Fibroblast of lung (primary cell): ENCODE measurements at regions not wholly inside any gene's neighbourhood (a gene's known extent, or its start where the extent isn't known, plus 50 kb on each side); places are given as distances from the start of the nearest gene placed in this dataset.

Experiments
- DNase-seq, 2 donors: peaks; one replicate each; pipeline versions ENCODE4 v3.0.0 to v3.0.0-alpha.2; 2010; ENCODE audit warnings: low read depth in 2 of 2
- H2AFZ ChIP-seq: 2 replicates; pipeline ENCODE4 v1.5.1; 2012; ENCODE audit warnings: low read length, control low read depth, inconsistent platforms
- H3K27ac ChIP-seq: 2 replicates; pipeline ENCODE4 v1.5.1; 2011; ENCODE audit warnings: low read length, control low read depth; ENCODE audit not compliant: insufficient read depth
- H3K27me3 ChIP-seq: 2 replicates; pipeline ENCODE4 v1.5.1; 2011; ENCODE audit warnings: mild to moderate bottlenecking, low read length; ENCODE audit not compliant: control insufficient read depth, insufficient read depth
- H3K36me3 ChIP-seq: 2 replicates; pipeline ENCODE4 v1.5.1; 2011; ENCODE audit warnings: low read length; ENCODE audit not compliant: control insufficient read depth, insufficient read depth
- H3K4me1 ChIP-seq: 2 replicates; pipeline ENCODE4 v1.5.1; 2011; ENCODE audit warnings: low read length; ENCODE audit not compliant: control insufficient read depth, insufficient read depth; ENCODE audit errors: extremely low read depth
- H3K4me2 ChIP-seq: 2 replicates; pipeline ENCODE4 v1.5.1; 2011; ENCODE audit warnings: low read length, control low read depth; ENCODE audit not compliant: insufficient read depth; ENCODE audit errors: extremely low read depth
- H3K4me3 ChIP-seq, 4 experiments: fragments of 200-600 bp in 1 of 4; sonication (generic) in 1 of 4; replicated peaks in 1 of 4; 2 replicates each; pipeline ENCODE4 v1.5.1; 2011 to 2016; ENCODE audit warnings: low read length in 4 of 4, low read depth in 3 of 4, mild to moderate bottlenecking in 3 of 4, control low read depth in 2 of 4, inconsistent platforms in 1 of 4, mixed read lengths in 1 of 4; ENCODE audit not compliant: insufficient read depth in 1 of 4; ENCODE audit errors: control extremely low read depth in 1 of 4
- H3K79me2 ChIP-seq: 2 replicates; pipeline ENCODE4 v1.5.1; 2012; ENCODE audit warnings: mild to moderate bottlenecking, low read length, inconsistent platforms; ENCODE audit not compliant: control insufficient read depth, insufficient read depth
- H3K9ac ChIP-seq: 2 replicates; pipeline ENCODE4 v1.5.1; 2011; ENCODE audit warnings: mild to moderate bottlenecking, low read length, control low read depth; ENCODE audit not compliant: insufficient read depth
- H3K9me3 ChIP-seq: 2 replicates; pipeline ENCODE4 v1.5.1; 2012; ENCODE audit warnings: low read depth, low read length; ENCODE audit not compliant: control insufficient read depth, insufficient read depth
- H4K20me1 ChIP-seq: 2 replicates; pipeline ENCODE4 v1.5.1; 2011; ENCODE audit warnings: low read length; ENCODE audit not compliant: control insufficient read depth, insufficient read depth; ENCODE audit errors: extremely low read depth
- EZH2 ChIP-seq: IDR thresholded peaks from 2 replicates; pipeline ENCODE4 v1.5.1; 2012; ENCODE audit warnings: low read length, control low read depth, mild to moderate bottlenecking; ENCODE audit errors: missing control alignments
- TF ChIP-seq, protein P1 (sequence below), 2 donors: IDR thresholded peaks in 1 of 2; conservative IDR thresholded peaks in 1 of 2; 1 replicate in 1 of 2; 2 replicates in 1 of 2; pipeline ENCODE4 v1.5.1; 2011 to 2012; ENCODE audit warnings: low read length in 2 of 2, control low read depth in 1 of 2, inconsistent platforms in 1 of 2, low read depth in 1 of 2, mild to moderate bottlenecking in 1 of 2

DNA sequence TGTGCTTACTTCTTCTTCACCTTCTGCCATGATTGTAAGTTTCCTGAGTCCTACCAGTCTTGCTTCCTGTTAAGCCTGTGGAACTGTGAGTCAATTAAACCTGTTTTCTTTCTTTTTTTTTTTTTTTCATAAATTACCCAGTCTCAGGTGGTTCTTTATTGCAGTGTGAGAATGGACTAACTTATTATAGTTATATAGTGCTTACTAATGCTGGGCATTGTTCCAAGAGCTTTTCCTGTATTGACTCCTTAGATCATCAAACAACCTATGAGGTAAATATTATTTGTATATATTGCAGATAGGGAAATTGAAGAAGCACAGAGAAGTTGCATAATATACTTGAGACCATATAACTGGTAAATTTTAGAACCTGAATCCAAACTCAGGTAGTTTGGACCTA lies 98.1 kb downstream of the MBL2 start:
- Histone ChIP-seq H3K27ac (no peak overlapping the region), H3K4me3 (no peak overlapping the region), H3K4me1 (no peaks in the 10 kb centered on the region), H3K4me2 (no peak overlapping the region), H3K9me3 (no peaks in the 10 kb centered on the region), H3K79me2 (no peaks in the 10 kb centered on the region), H2AFZ (no peak overlapping the region), H3K27me3 (peaks cover 2% of the 10 kb centered on the region), H4K20me1 (no peaks in the 10 kb centered on the region), H3K9ac (no peak overlapping the region), H3K36me3 (no peaks in the 10 kb centered on the region)
- DNase-seq: no peak
- TF ChIP-seq, protein P1, sequence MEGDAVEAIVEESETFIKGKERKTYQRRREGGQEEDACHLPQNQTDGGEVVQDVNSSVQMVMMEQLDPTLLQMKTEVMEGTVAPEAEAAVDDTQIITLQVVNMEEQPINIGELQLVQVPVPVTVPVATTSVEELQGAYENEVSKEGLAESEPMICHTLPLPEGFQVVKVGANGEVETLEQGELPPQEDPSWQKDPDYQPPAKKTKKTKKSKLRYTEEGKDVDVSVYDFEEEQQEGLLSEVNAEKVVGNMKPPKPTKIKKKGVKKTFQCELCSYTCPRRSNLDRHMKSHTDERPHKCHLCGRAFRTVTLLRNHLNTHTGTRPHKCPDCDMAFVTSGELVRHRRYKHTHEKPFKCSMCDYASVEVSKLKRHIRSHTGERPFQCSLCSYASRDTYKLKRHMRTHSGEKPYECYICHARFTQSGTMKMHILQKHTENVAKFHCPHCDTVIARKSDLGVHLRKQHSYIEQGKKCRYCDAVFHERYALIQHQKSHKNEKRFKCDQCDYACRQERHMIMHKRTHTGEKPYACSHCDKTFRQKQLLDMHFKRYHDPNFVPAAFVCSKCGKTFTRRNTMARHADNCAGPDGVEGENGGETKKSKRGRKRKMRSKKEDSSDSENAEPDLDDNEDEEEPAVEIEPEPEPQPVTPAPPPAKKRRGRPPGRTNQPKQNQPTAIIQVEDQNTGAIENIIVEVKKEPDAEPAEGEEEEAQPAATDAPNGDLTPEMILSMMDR (conservative IDR thresholded peaks at IDR 0.05 in 1 of 2, IDR thresholded peaks at IDR 0.05 in 1 of 2; ENCODE audit: low read depth in 1 of 2, low read length in 2 of 2): no peak
- no peak for TF ChIP-seq EZH2

DNA sequence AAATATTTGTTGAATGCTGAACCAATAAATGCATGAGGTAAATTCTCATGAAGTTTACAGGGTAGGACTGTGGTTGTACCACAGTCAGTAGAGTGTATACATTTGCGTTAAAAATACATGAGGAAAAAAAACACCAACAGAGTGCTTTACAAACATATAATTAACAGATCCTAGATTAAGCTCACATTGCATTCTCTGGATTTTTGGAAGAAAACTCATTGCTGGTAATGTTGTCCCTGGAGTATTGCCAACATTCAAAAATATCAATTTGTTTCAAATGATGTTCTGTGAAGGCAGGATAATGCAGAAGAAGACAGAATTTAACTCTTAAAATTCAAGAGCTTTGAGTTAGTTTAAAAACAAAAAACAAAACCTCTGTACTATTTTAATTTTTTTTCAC lies 95.5 kb downstream of the MBL2 start:
- Histone ChIP-seq H3K36me3 (no peaks in the 10 kb centered on the region), H3K4me1 (no peaks in the 10 kb centered on the region), H3K4me3 (no peak overlapping the region), H4K20me1 (no peaks in the 10 kb centered on the region), H3K27ac (no peak overlapping the region), H3K4me2 (no peak overlapping the region), H3K9me3 (no peaks in the 10 kb centered on the region), H2AFZ (no peak overlapping the region), H3K27me3 (peaks cover 2% of the 10 kb centered on the region), H3K79me2 (no peaks in the 10 kb centered on the region), H3K9ac (no peak overlapping the region)
- TF ChIP-seq EZH2: no peak
- TF ChIP-seq, protein P1 (conservative IDR thresholded peaks at IDR 0.05 in 1 of 2, IDR thresholded peaks at IDR 0.05 in 1 of 2; ENCODE audit: low read depth in 1 of 2, low read length in 2 of 2): no peak
- DNase-seq: peak in 1 of 2 donors; percentile 25

DNA sequence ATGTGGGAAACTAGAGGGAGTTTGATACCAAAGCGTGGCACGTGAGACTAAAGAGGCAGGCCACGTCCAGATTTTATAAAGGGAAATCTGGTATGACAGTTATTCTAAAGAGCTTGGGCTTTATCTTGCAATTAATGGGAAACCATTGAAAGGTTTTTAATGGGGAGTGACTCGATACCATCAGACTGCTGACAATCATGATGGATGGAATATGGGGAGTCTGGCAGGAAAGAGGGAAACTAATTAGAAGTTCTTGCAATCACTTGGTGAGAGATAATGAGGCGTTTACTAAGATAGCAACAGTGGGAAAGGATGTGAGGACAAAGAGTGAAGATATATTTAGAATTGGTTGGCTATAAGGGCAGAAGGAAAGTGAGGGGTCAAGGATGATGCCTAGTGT lies 94.0 kb downstream of the MBL2 start:
- H3K27me3 ChIP-seq: peaks cover 2% of the 10 kb centered on the region
- TF ChIP-seq, protein P1 (conservative IDR thresholded peaks at IDR 0.05 in 1 of 2, IDR thresholded peaks at IDR 0.05 in 1 of 2; ENCODE audit: low read depth in 1 of 2, low read length in 2 of 2): no peak
- no peak for TF ChIP-seq EZH2
- no peak overlapping the region for H3K4me3 ChIP-seq
- H3K9me3 ChIP-seq: no peaks in the 10 kb centered on the region
- no peak overlapping the region for H3K4me2 ChIP-seq
- no peaks in the 10 kb centered on the region for H3K79me2 ChIP-seq
- no peak overlapping the region for H2AFZ ChIP-seq
- no peaks in the 10 kb centered on the region for H4K20me1 ChIP-seq
- H3K27ac ChIP-seq: no peak overlapping the region
- H3K36me3 ChIP-seq: no peaks in the 10 kb centered on the region
- H3K4me1 ChIP-seq: no peaks in the 10 kb centered on the region
- H3K9ac ChIP-seq: no peak overlapping the region
- DNase-seq: no peak
